ENCODE measurements at regions not wholly inside any gene's neighbourhood (a gene's known extent, or its start where the extent isn't known, plus 50 kb on each side); places are given as distances from the start of the nearest gene placed in this dataset.

DNA sequence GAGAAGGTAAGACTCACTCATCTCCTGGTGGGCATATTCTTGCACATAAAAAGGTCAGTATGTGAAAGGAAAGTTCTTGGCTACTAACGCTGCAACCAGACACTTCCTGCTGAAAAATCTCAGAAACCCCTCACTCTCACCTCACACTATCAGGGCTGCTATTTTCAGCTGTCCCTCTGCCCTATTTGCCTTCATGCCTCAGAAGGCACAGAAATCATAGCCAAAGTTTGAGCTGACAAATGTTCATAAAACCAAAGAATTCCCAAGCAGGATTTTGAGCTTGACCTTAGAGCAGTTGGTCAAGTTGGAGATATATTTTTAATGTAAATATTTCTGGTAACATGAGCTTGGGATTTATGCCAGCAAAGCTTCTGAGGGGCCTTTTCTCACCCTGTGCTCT lies 806.2 kb downstream of the MAFB start:
- DNase-seq, result no peak
- Mint-ChIP-seq H3K36me3 (ENCODE audit: low read depth) (no peaks in the 10 kb centered on the region), H3K4me3 (no peak overlapping the region), H3K9me3 (peaks cover 7% of the 10 kb centered on the region), H3K27me3 (no peaks in the 10 kb centered on the region), H3K27ac (no peak overlapping the region), H3K4me1 (ENCODE audit: low read depth) (no peaks in the 10 kb centered on the region)

DNA sequence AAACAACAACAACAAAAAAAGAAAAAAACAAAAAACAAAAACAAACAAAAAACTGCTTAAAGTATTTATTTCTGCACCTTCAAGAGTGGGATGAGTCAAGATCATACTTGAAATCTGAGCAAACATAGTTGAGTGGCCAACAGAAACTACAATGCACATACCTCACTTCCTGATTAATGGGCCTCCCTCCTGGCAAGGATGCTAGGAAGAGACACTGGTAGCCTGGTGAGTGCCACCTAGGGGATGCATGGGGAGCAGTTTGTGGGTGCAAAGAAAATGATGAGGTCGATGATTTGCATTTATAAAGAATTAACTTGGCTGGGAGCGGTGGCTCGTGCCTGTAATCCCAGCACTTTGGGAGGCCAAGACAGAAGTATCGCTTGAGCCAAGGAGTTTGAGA lies 808.1 kb downstream of the MAFB start:
- no peaks in the 10 kb centered on the region for H3K36me3 Mint-ChIP-seq (ENCODE audit: low read depth)
- H3K4me1 Mint-ChIP-seq (ENCODE audit: low read depth), result no peaks in the 10 kb centered on the region

DNA sequence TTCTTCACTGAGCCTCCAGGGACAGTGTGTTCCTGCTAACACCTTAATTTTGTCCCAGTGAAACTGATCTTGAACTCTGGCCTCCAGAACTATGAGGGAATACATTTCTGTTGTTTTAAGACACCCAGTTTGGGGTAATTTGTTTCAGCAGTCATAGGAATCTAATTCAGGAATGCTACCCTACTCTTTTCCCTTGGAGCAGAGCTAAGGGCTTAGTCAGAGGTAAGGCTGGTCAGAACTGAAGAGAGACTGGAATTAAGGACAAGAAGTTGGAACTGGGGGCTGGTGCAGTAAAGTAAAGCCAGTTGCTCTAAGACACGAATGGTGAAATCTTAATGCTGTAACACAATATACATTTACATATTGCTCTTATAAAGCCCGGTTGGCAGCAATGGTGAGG lies 809.7 kb downstream of the MAFB start:
- no peak for DNase-seq
- Mint-ChIP-seq H3K36me3 (ENCODE audit: low read depth) (no peaks in the 10 kb centered on the region), H3K4me1 (ENCODE audit: low read depth) (no peaks in the 10 kb centered on the region), H3K9me3 (peaks cover 7% of the 10 kb centered on the region), H3K4me3 (no peak overlapping the region), H3K27ac (no peak overlapping the region), H3K27me3 (no peaks in the 10 kb centered on the region)

More for the DNA sequence above, 808.1 kb downstream of the MAFB start:
- Mint-ChIP-seq H3K27me3 (no peaks in the 10 kb centered on the region), H3K9me3 (peaks cover 7% of the 10 kb centered on the region), H3K27ac (no peak overlapping the region), H3K4me3 (no peak overlapping the region)
- no peak for DNase-seq

DNA sequence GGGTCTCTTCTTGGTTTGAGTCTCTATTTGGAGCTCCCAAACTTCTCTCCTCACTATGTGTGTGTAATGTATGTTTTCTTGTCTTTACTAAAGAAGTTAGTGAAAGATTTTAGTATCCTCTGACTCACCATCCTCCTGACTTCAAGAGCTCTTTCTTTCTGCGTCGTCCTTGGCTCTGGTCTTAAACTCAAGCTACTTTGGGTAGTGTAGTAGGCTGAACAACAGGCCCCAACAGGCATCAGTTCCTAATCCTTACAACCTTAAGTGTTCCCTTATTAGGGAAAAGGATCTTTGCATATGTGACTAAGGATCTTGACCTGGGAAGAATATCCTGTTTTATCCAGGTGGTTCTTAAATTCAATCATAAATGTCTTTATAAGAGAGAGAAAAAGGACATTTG lies 810.2 kb downstream of the MAFB start:
- Mint-ChIP-seq H3K36me3 (ENCODE audit: low read depth) (no peaks in the 10 kb centered on the region), H3K4me1 (ENCODE audit: low read depth) (no peaks in the 10 kb centered on the region), H3K9me3 (peaks cover 7% of the 10 kb centered on the region), H3K4me3 (no peak overlapping the region), H3K27ac (no peak overlapping the region), H3K27me3 (no peaks in the 10 kb centered on the region)
- DNase-seq, result no peak

DNA sequence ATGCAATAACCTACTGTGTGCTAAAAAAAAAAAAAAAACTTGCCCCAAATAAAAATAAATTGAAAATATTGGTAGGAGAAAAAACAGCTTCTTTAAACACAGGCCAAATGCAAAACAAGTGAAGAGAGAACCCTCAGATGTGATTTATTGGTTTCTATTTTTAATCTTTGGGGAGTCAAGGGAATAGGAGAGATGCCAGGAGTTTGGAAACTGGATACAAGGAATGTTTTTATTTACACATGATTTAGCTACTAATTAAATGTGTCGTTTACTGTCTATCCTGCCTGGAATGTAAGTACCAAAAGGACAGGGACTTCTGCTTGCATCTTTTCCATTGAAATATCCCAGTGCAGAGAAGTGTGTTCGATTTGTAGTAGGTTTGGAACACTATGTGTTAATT lies 810.7 kb downstream of the MAFB start:
- DNase-seq, result no peak
- Mint-ChIP-seq H3K9me3 (peaks cover 7% of the 10 kb centered on the region), H3K27ac (no peak overlapping the region), H3K27me3 (no peaks in the 10 kb centered on the region), H3K4me1 (ENCODE audit: low read depth) (no peaks in the 10 kb centered on the region), H3K4me3 (no peak overlapping the region), H3K36me3 (ENCODE audit: low read depth) (no peaks in the 10 kb centered on the region)

DNA sequence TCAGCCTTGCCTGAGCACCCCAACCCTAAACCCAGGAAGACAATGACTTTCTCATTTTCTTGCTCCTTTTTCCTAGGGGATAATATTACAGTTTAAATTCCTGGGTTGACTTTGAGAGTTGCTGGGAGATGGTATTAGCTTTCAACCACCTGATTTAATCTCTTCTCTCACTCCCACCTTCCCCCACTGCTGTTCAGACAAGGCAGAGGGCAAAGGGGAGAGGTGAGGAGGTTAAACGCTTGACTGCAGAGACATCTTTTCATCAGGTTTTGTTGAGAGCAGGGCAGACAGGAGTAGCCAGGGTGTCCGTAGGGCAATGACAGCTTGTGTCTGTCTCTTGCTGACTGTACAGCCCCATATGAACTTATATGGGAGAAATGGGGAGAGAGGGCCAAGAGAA lies 811.2 kb downstream of the MAFB start:
- no peak overlapping the region for H3K27ac Mint-ChIP-seq
- H3K27me3 Mint-ChIP-seq, result no peaks in the 10 kb centered on the region
- no peak overlapping the region for H3K4me3 Mint-ChIP-seq
- no peaks in the 10 kb centered on the region for H3K36me3 Mint-ChIP-seq (ENCODE audit: low read depth)
- no peaks in the 10 kb centered on the region for H3K4me1 Mint-ChIP-seq (ENCODE audit: low read depth)
- no peak for DNase-seq
- peaks cover 7% of the 10 kb centered on the region for H3K9me3 Mint-ChIP-seq

DNA sequence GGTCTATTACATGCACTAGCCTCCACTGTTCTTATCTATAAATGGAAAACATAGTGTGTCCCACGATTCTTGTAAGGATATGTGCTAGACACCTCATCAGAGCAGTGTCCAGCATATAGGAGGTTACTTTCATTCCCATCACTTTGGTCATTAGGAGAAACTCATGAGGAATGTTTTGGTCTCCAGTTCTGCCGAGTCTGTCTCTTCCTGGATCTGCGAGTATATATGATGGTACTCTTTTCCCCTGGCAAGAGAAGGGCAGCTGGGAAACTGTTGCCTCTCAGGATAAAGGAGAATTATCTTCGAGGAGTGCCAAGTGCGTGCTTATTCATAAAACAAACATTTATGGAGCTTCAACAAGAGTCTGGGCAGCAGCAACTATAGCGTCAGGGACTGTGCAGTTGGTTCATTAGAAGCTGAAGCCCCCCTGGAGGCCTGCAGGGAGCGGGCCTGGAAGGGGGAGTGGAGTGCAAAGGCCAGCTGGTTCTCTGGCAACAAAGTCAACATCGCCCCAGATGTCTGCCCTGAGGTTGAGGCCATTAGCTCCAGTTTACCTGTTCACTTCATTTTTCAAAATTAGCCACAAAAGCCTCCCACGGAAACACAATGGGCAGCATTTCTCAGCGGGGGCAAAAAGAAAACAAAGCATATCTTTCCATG lies 811.9 kb downstream of the MAFB start:
- Mint-ChIP-seq H3K27ac (no peak overlapping the region), H3K4me3 (no peak overlapping the region), H3K4me1 (ENCODE audit: low read depth) (no peaks in the 10 kb centered on the region), H3K9me3 (peaks cover 5% of the 10 kb centered on the region), H3K36me3 (ENCODE audit: low read depth) (no peaks in the 10 kb centered on the region), H3K27me3 (no peaks in the 10 kb centered on the region)
- DNase-seq, result no peak

DNA sequence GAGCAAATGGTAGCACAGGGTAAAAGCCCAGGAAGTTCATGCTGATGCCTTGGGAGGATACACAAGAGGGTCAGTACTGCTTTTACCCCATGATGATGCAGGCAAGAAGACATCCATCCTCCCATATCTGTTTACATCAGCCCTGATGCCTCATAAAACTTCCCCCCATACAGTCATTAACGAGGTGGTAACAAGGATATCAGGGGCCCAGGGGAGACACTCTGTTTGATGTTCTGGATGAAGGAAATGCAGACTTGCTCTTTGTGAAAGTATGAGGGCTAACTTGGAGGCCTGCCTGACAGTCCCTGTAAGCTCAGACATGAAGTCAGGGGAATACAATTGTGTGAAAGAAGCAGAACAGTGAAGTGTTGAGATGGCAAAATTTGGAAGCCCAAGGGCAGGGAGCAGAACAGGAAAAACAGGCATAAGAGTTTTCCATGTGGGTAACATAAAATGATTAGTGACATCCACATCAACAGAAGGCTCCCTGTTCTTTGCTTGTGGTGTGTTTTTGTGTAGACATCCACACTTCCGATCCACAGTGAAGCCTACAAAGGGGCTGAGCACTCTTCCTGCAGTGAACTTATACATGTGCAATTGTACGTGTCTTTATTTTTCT lies 813.4 kb downstream of the MAFB start:
- no peaks in the 10 kb centered on the region for H3K27me3 Mint-ChIP-seq
- no peaks in the 10 kb centered on the region for H3K9me3 Mint-ChIP-seq
- no peak overlapping the region for H3K4me3 Mint-ChIP-seq
- no peak overlapping the region for H3K27ac Mint-ChIP-seq
- no peaks in the 10 kb centered on the region for H3K36me3 Mint-ChIP-seq (ENCODE audit: low read depth)
- H3K4me1 Mint-ChIP-seq (ENCODE audit: low read depth), result no peaks in the 10 kb centered on the region
- DNase-seq, result no peak

DNA sequence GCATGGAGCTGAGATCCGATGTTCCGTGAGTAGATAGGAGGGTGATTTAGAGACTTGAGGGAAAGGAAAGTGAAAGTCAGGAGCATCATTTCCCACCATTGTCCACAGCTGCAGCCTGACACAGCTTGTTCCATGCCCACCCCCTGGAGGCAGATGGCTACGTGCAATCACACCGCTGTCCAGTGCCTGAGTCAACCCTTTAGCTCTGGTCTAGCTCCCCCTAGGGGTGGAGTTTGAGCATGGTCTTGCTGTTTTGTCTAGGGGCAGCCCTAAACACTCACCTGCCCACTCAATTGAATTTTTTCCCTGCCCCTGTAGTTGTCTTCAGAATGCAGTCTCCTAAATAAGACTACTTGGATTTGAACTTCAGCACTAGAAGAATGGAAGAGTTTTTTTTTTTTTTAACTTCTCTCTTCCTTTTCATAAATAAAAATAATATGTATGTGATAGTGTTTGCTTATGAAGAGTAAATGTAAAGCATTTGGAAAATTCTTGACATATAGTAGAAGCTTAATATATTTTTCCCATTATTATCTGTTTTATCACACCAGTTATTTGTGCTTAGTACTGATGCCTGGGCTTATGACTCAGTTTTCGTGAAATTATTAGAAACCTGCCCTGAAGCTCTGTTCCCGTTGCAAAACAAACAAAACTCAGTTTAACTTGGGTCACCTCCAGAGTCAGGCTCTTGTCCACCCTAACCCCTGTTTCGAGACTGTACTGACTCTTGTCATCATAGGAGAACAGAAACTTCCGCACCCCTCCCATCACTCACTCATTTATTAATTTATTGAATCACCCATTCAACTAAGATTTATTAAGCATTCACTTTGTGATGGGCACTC lies 814.8 kb downstream of the MAFB start:
- Mint-ChIP-seq H3K9me3 (no peaks in the 10 kb centered on the region), H3K36me3 (ENCODE audit: low read depth) (no peaks in the 10 kb centered on the region), H3K27me3 (no peaks in the 10 kb centered on the region), H3K27ac (no peak overlapping the region), H3K4me3 (no peak overlapping the region), H3K4me1 (ENCODE audit: low read depth) (no peaks in the 10 kb centered on the region)
- no peak for DNase-seq

DNA sequence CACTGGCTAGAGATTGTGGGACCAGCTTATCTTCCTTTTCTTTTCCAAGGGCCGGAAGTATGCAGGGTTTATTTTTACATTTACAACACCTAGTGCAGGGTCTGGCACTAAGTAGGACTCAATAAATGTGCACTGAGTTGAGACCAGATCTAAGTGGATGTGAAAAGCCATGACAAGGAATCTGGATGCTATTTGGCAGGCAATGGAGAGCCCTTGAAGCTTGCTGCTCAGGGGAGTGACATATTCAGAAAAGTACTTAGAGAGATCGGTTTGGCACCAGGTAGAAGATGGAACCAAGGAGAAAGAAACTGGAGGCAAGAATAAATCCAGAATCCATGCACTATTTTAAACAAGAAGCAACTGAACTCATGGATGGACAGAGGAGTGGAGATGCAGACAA lies 815.8 kb downstream of the MAFB start:
- no peak for DNase-seq
- Mint-ChIP-seq H3K27ac (no peak overlapping the region), H3K4me1 (ENCODE audit: low read depth) (no peaks in the 10 kb centered on the region), H3K4me3 (no peak overlapping the region), H3K9me3 (no peaks in the 10 kb centered on the region), H3K27me3 (no peaks in the 10 kb centered on the region), H3K36me3 (ENCODE audit: low read depth) (no peaks in the 10 kb centered on the region)

DNA sequence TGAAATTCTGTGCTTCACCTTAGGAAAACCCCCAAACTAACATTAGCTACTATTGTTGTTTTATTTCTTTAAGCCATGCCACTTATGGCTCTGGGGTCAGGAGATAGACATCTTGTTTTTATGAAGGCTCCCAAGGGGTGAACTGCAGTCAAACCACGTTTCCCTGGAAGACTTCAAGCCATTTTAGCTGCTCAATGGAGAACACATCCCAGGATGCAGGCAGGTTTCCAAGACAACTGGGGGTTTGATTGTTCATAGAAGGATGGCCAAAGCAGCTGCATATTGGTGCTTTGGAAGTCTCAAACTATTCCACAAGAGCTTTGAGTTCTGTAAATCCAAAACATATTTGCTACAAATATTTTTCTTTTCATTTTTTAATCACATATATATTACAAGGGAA lies 818.0 kb downstream of the MAFB start:
- DNase-seq, result no peak
- no peaks in the 10 kb centered on the region for H3K27me3 Mint-ChIP-seq
- no peaks in the 10 kb centered on the region for H3K9me3 Mint-ChIP-seq
- H3K36me3 Mint-ChIP-seq (ENCODE audit: low read depth), result no peaks in the 10 kb centered on the region
- no peak overlapping the region for H3K4me3 Mint-ChIP-seq
- H3K4me1 Mint-ChIP-seq (ENCODE audit: low read depth), result no peaks in the 10 kb centered on the region
- H3K27ac Mint-ChIP-seq, result no peak overlapping the region

DNA sequence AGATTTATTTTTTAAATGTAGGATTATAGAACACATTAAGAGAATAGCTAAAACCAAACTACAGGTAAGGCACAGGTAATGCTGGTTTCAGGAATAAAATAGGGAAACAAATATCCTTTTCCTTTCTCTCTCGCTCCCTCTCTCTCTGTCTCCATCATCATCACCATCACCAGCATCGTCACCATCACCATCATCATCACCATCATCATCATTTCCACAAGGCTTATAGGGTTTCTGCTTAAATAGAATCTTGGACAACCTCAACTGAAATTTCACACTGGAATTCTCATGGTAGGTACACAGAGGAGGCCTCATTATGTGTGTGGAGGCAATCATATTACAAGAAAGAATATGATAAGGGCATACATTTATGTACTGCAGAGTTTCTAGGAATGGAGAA lies 823.6 kb downstream of the MAFB start:
- DNase-seq, result no peak
- Mint-ChIP-seq H3K9me3 (no peaks in the 10 kb centered on the region), H3K27me3 (no peaks in the 10 kb centered on the region), H3K4me3 (no peak overlapping the region), H3K27ac (no peak overlapping the region), H3K4me1 (ENCODE audit: low read depth) (no peaks in the 10 kb centered on the region), H3K36me3 (ENCODE audit: low read depth) (no peaks in the 10 kb centered on the region)

DNA sequence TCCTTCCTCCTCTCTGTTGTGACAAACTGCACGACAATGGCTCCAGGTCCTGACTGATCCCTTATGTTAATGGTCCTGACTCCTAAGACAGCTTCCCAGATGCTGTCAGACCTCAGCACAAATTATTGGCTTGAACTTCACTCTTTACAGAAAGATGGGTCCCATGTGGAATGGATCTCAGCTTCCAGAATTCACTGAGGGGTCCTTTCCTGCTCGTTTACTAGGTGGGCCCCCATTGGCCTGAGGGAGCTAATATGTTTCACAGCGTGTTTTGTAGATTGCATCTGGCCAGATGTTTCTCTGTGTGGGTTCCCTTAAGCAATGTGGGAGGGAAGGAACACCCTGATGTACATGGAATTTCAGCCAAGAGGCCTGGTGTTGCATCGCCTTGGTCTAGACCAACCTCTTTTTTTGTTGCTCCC lies 826.6 kb downstream of the MAFB start:
- no peaks in the 10 kb centered on the region for H3K27me3 Mint-ChIP-seq
- no peak for DNase-seq
- no peak overlapping the region for H3K27ac Mint-ChIP-seq
- no peak overlapping the region for H3K4me3 Mint-ChIP-seq
- H3K9me3 Mint-ChIP-seq, result no peaks in the 10 kb centered on the region
- H3K4me1 Mint-ChIP-seq (ENCODE audit: low read depth), result no peaks in the 10 kb centered on the region
- no peaks in the 10 kb centered on the region for H3K36me3 Mint-ChIP-seq (ENCODE audit: low read depth)

DNA sequence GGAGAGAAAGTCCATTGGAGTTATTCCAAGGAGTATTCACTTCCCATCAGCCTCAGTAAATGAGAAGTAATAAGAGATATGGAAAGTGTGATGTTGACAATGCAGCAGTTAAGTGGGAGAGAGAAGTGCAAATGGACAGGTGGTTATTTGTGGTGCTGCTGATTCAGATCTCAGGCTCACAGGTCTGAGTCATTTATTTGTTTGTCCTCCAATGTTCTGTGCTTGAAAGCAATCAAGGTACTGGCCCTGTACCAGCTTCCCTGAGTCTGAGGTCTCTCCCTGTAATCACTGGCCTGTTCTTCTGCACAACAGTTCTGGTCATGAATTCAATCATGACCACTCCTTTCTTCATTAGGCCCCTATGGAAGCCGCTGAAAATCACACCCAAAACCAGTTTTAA lies 827.7 kb downstream of the MAFB start:
- H3K27me3 Mint-ChIP-seq, result no peaks in the 10 kb centered on the region
- H3K27ac Mint-ChIP-seq, result no peak overlapping the region
- no peak for DNase-seq
- no peak overlapping the region for H3K4me3 Mint-ChIP-seq
- H3K4me1 Mint-ChIP-seq (ENCODE audit: low read depth), result no peaks in the 10 kb centered on the region
- H3K9me3 Mint-ChIP-seq, result no peaks in the 10 kb centered on the region
- H3K36me3 Mint-ChIP-seq (ENCODE audit: low read depth), result no peaks in the 10 kb centered on the region

DNA sequence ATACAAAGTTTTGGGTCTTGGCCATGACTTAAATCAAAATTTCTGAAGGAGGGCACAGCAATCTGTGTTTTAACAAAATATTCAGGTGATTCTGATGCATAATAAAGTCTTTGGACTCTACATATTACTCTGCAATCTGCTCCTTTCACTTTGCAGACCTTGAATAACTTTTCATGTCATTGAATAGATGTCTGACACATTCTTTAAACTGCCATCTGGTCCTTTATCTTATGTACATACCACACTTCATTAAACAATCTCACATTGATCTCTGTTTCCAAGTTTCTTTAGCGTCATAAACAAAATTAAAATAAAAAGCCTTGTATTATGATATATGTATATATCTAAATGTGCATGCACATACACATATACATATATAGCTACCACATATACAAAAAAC lies 831.2 kb downstream of the MAFB start:
- H3K27ac Mint-ChIP-seq, result no peak overlapping the region
- no peaks in the 10 kb centered on the region for H3K27me3 Mint-ChIP-seq
- no peaks in the 10 kb centered on the region for H3K9me3 Mint-ChIP-seq
- H3K4me1 Mint-ChIP-seq (ENCODE audit: low read depth), result no peaks in the 10 kb centered on the region
- DNase-seq, result no peak
- H3K36me3 Mint-ChIP-seq (ENCODE audit: low read depth), result no peaks in the 10 kb centered on the region
- no peak overlapping the region for H3K4me3 Mint-ChIP-seq
